Suppressor macrophage treated with lipopolysaccharide for 4 hours (primary cell): ENCODE measurements at regions not wholly inside any gene's neighbourhood (a gene's known extent, or its start where the extent isn't known, plus 50 kb on each side); places are given as distances from the start of the nearest gene placed in this dataset.
"Not testable (repeated sequence)": the region's sequence is repeated elsewhere in the genome, so short reads cannot be mapped to it uniquely, and the experiment has no call there.

Experiments used
- DNase-seq: peaks from one replicate; pipeline ENCODE4 v3.0.0-alpha.2; 2020

- DNase-seq, result no peak
Measured at GRCh38 chr3:152622811-152623167, 212.1 kb upstream of the P2RY1 start.

GRCh38 chr3:152623286-152623911 lies 211.5 kb upstream of the P2RY1 start:
- DNase-seq, result peak; percentile 3

- no peak for DNase-seq
Measured at GRCh38 chr3:152626226-152626625, 208.7 kb upstream of the P2RY1 start.

- DNase-seq, result no peak
Measured at GRCh38 chr3:152628496-152628895, 206.4 kb upstream of the P2RY1 start.

- DNase-seq, result no peak
Measured at GRCh38 chr3:152629363-152630122, 205.4 kb upstream of the P2RY1 start.

- DNase-seq, result no peak
Measured at GRCh38 chr3:152635389-152635788, 199.5 kb upstream of the P2RY1 start.

- DNase-seq, result no peak
Measured at GRCh38 chr3:152636651-152637050, 198.3 kb upstream of the P2RY1 start.

- DNase-seq, result no peak
Measured at GRCh38 chr3:152638214-152638613, 196.7 kb upstream of the P2RY1 start.

- DNase-seq, result no peak
Measured at GRCh38 chr3:152638707-152639450, 196.1 kb upstream of the P2RY1 start.

GRCh38 chr3:152641198-152641597 lies 193.7 kb upstream of the P2RY1 start:
- no peak for DNase-seq

GRCh38 chr3:152642658-152643057 lies 192.3 kb upstream of the P2RY1 start:
- DNase-seq, result no peak

GRCh38 chr3:152644478-152644877 lies 190.5 kb upstream of the P2RY1 start:
- DNase-seq, result no peak

GRCh38 chr3:152646004-152646403 lies 188.9 kb upstream of the P2RY1 start:
- DNase-seq, result no peak

GRCh38 chr3:152650177-152650576 lies 184.8 kb upstream of the P2RY1 start:
- no peak for DNase-seq

GRCh38 chr3:152650923-152651322 lies 184.0 kb upstream of the P2RY1 start:
- DNase-seq, result not testable (repeated sequence)

- DNase-seq, result peak; percentile 42
Measured at GRCh38 chr3:152656214-152656971, 178.5 kb upstream of the P2RY1 start.

GRCh38 chr3:152656972-152657355 lies 178.0 kb upstream of the P2RY1 start:
- DNase-seq, result no peak

GRCh38 chr3:152658977-152659720 lies 175.8 kb upstream of the P2RY1 start:
- no peak for DNase-seq

- no peak for DNase-seq
Measured at GRCh38 chr3:152662157-152662556, 172.8 kb upstream of the P2RY1 start.

- DNase-seq, result no peak
Measured at GRCh38 chr3:152664766-152665165, 170.2 kb upstream of the P2RY1 start.

GRCh38 chr3:152667267-152667666 lies 167.7 kb upstream of the P2RY1 start:
- DNase-seq, result no peak

GRCh38 chr3:152669560-152669959 lies 165.4 kb upstream of the P2RY1 start:
- no peak for DNase-seq
